H1 (cell line): ENCODE measurements at regions not wholly inside any gene's neighbourhood (a gene's known extent, or its start where the extent isn't known, plus 50 kb on each side); places are given as distances from the start of the nearest gene placed in this dataset.

Source experiments
- CTCF ChIA-PET: fragments of 300-600 bp; sonication (Branson Sonifier 250); formaldehyde crosslinking; loops from one replicate; lab custom pipeline; 2021; ENCODE audit not compliant: partially characterized antibody; lab: Charles Lee
- POLR2A ChIA-PET: fragments of 300-600 bp; sonication (Branson Sonifier 250); formaldehyde crosslinking; loops from one replicate; lab custom pipeline; 2021; ENCODE audit warnings: inconsistent platforms; ENCODE audit not compliant: partially characterized antibody; lab: Charles Lee
- DNase-seq, 2 experiments: peaks; one replicate each; pipeline versions ENCODE4 v3.0.0 to v3.0.0-alpha.2; 2010 to 2022; ENCODE audit warnings: low spot score in 2 of 2, low read depth in 1 of 2, mixed read lengths in 1 of 2
- FAIRE-seq: peaks from 2 replicates; lab custom pipeline; 2011; peaks lifted over from hg19 to GRCh38; lab: Jason Lieb, UNC
- H2AFZ ChIP-seq: 2 replicates; pipeline ENCODE4 v1.8.1; 2012; ENCODE audit warnings: low read length, inconsistent platforms
- H2AK5ac ChIP-seq: 2 replicates; pipeline ENCODE4 v1.6.1; 2013; ENCODE audit warnings: low read depth, low read length
- H2BK120ac ChIP-seq: replicated peaks from 2 replicates; pipeline ENCODE3; 2013; ENCODE audit warnings: low read depth, low read length, inconsistent platforms
- H2BK12ac ChIP-seq: 2 replicates; pipeline ENCODE4 v1.6.1; 2013; ENCODE audit warnings: low read depth, low read length
- H2BK15ac ChIP-seq: 2 replicates; pipeline ENCODE4 v1.6.1; 2013; ENCODE audit warnings: low read length
- H2BK20ac ChIP-seq: 2 replicates; pipeline ENCODE4 v1.6.1; 2013; ENCODE audit warnings: low read length
- H2BK5ac ChIP-seq: 2 replicates; pipeline ENCODE4 v1.6.1; 2013; ENCODE audit warnings: low read depth, low read length
- H3K14ac ChIP-seq: 2 replicates; pipeline ENCODE4 v1.6.1; 2013; ENCODE audit warnings: inconsistent platforms; ENCODE audit not compliant: insufficient read length
- H3K18ac ChIP-seq: 2 replicates; pipeline ENCODE4 v1.6.1; 2013; ENCODE audit warnings: low read length; ENCODE audit errors: extremely low read depth
- H3K23ac ChIP-seq: 2 replicates; pipeline ENCODE4 v1.6.1; 2013; ENCODE audit warnings: inconsistent platforms; ENCODE audit not compliant: insufficient read length
- H3K23me2 ChIP-seq: 2 replicates; pipeline ENCODE4 v1.6.1; 2013; ENCODE audit warnings: low read depth, low read length
- H3K27ac ChIP-seq: 2 replicates; pipeline ENCODE4 v1.6.1; 2011; ENCODE audit warnings: low read depth, low read length, inconsistent platforms
- H3K27me3 ChIP-seq, 4 experiments: replicated peaks in 1 of 4; 1 replicate in 1 of 4; 2 replicates in 3 of 4; pipeline versions ENCODE4 v1.6.1 to v1.8.1; 2011 to 2013; ENCODE audit warnings: low read length in 3 of 4, mild to moderate bottlenecking in 3 of 4, inconsistent platforms in 2 of 4, mixed read lengths in 2 of 4, moderate library complexity in 1 of 4; ENCODE audit not compliant: control insufficient read depth in 3 of 4, insufficient read depth in 3 of 4; ENCODE audit errors: extremely low read depth in 1 of 4
- H3K36me3 ChIP-seq, 4 experiments: 2 replicates each; pipeline versions ENCODE4 v1.6.1 to v1.8.1; 2011 to 2013; ENCODE audit warnings: mild to moderate bottlenecking in 4 of 4, low read length in 3 of 4, moderate library complexity in 2 of 4, control low read depth in 1 of 4, inconsistent platforms in 1 of 4; ENCODE audit not compliant: insufficient read depth in 4 of 4, control insufficient read depth in 2 of 4
- H3K4ac ChIP-seq: replicated peaks from 2 replicates; pipeline ENCODE3; 2013; ENCODE audit warnings: low read length, low read depth, mixed read lengths, inconsistent platforms; ENCODE audit not compliant: insufficient read length
- H3K4me1 ChIP-seq, 4 experiments: replicated peaks in 1 of 4; 1 replicate in 1 of 4; 2 replicates in 3 of 4; pipeline versions ENCODE4 v1.6.1 to v1.8.1; 2011 to 2013; ENCODE audit warnings: low read length in 3 of 4, inconsistent platforms in 2 of 4, mixed read lengths in 1 of 4; ENCODE audit not compliant: insufficient read depth in 4 of 4, control insufficient read depth in 3 of 4
- H3K4me2 ChIP-seq, 2 experiments: 2 replicates each; pipeline versions ENCODE4 v1.6.1 to v1.8.1; 2011 to 2013; ENCODE audit warnings: low read depth in 2 of 2, low read length in 2 of 2, control low read depth in 1 of 2, inconsistent platforms in 1 of 2, mild to moderate bottlenecking in 1 of 2; ENCODE audit not compliant: insufficient read depth in 1 of 2
- H3K4me3 ChIP-seq, 4 experiments: fragments of 200-600, 300-600 bp in 1 of 4; sonication (generic), shearing (Covaris generic), sonication (Bioruptor Twin) in 1 of 4; 2 replicates each; pipeline versions ENCODE4 v1.5.1 to v1.8.1; 2011 to 2016; ENCODE audit warnings: low read length in 4 of 4, low read depth in 3 of 4, control low read depth in 2 of 4, inconsistent platforms in 2 of 4, mild to moderate bottlenecking in 2 of 4, mixed read lengths in 1 of 4, moderate library complexity in 1 of 4; ENCODE audit not compliant: insufficient read depth in 2 of 4; ENCODE audit errors: extremely low read depth in 1 of 4
- H3K56ac ChIP-seq: replicated peaks from 2 replicates; pipeline ENCODE3; 2013; ENCODE audit warnings: low read depth, mild to moderate bottlenecking, mixed read lengths, low read length, inconsistent platforms; ENCODE audit not compliant: insufficient read length
- H3K79me1 ChIP-seq: 2 replicates; pipeline ENCODE4 v1.6.1; 2013; ENCODE audit warnings: low read depth, low read length, control low read depth
- H3K79me2 ChIP-seq, 2 experiments: 2 replicates each; pipeline versions ENCODE4 v1.6.1 to v1.8.1; 2012 to 2013; ENCODE audit warnings: low read length in 2 of 2, mild to moderate bottlenecking in 2 of 2, inconsistent platforms in 1 of 2; ENCODE audit not compliant: insufficient read depth in 2 of 2, control insufficient read depth in 1 of 2
- H3K9ac ChIP-seq, 4 experiments: replicated peaks in 1 of 4; 1 replicate in 1 of 4; 2 replicates in 3 of 4; pipeline versions ENCODE4 v1.6.1 to v1.8.1; 2011 to 2013; ENCODE audit warnings: low read depth in 3 of 4, low read length in 3 of 4, control low read depth in 2 of 4, mild to moderate bottlenecking in 2 of 4, moderate library complexity in 2 of 4, inconsistent platforms in 1 of 4; ENCODE audit errors: extremely low read depth in 1 of 4
- H3K9me3 ChIP-seq, 2 experiments: 2 replicates each; pipeline versions ENCODE4 v1.6.1 to v1.8.1; 2012 to 2013; ENCODE audit warnings: mild to moderate bottlenecking in 2 of 2, moderate library complexity in 2 of 2, control low read depth in 1 of 2, inconsistent platforms in 1 of 2, low read depth in 1 of 2, low read length in 1 of 2, mixed read lengths in 1 of 2; ENCODE audit not compliant: insufficient read depth in 2 of 2
- H4K20me1 ChIP-seq, 2 experiments: replicated peaks in 1 of 2; 2 replicates each; pipeline versions ENCODE3 to v1.8.1; 2011 to 2013; ENCODE audit warnings: inconsistent platforms in 2 of 2, low read length in 2 of 2, mild to moderate bottlenecking in 1 of 2; ENCODE audit not compliant: insufficient read depth in 2 of 2, control insufficient read depth in 1 of 2
- H4K5ac ChIP-seq: 2 replicates; pipeline ENCODE4 v1.6.1; 2013; ENCODE audit warnings: low read length, low read depth, mixed read lengths, inconsistent platforms; ENCODE audit not compliant: insufficient read length
- H4K8ac ChIP-seq: 2 replicates; pipeline ENCODE4 v1.8.0; 2013; ENCODE audit warnings: mild to moderate bottlenecking, moderate library complexity, low read length, inconsistent platforms; ENCODE audit not compliant: insufficient read depth; ENCODE audit errors: extremely low read depth
- H4K91ac ChIP-seq: replicated peaks from 2 replicates; pipeline ENCODE3; 2013; ENCODE audit warnings: low read length, mixed read lengths, inconsistent platforms; ENCODE audit not compliant: insufficient read length
- BRCA1 ChIP-seq: IDR thresholded peaks from 2 replicates; pipeline ENCODE4 v1.6.1; 2012; ENCODE audit warnings: low read depth, low read length, improper control_type of control experiment
- CEBPB ChIP-seq: IDR thresholded peaks from 2 replicates; pipeline ENCODE4 v1.6.1; 2012; ENCODE audit warnings: low read depth, low read length
- CTBP2 ChIP-seq: IDR thresholded peaks from 2 replicates; pipeline ENCODE4 v1.7.0; 2011; ENCODE audit warnings: borderline replicate concordance, mild to moderate bottlenecking, moderate library complexity, mixed read lengths, low read length; ENCODE audit not compliant: insufficient read depth, insufficient read length
- HDAC2 ChIP-seq, 2 experiments: fragments of 300-600 bp in 1 of 2; sonication (generic) in 1 of 2; IDR thresholded peaks; 2 replicates each; pipeline ENCODE4 v1.6.1; 2011 to 2012; ENCODE audit warnings: low read depth in 2 of 2, low read length in 2 of 2, mild to moderate bottlenecking in 2 of 2, moderate library complexity in 2 of 2, borderline replicate concordance in 1 of 2, inconsistent platforms in 1 of 2
- NRF1 ChIP-seq: IDR thresholded peaks from 2 replicates; pipeline ENCODE4 v1.6.1; 2011; ENCODE audit warnings: mild to moderate bottlenecking, low read depth, low read length, improper control_type of control experiment
- RAD21 ChIP-seq, 2 experiments: IDR thresholded peaks in 1 of 2; conservative IDR thresholded peaks in 1 of 2; 2 replicates each; pipeline ENCODE4 v1.6.1; 2011; ENCODE audit warnings: low read depth in 2 of 2, low read length in 2 of 2, improper control_type of control experiment in 1 of 2, inconsistent platforms in 1 of 2, mild to moderate bottlenecking in 1 of 2, moderate library complexity in 1 of 2
- RBBP5 ChIP-seq: IDR thresholded peaks from 2 replicates; pipeline ENCODE4 v1.7.1; 2012; ENCODE audit warnings: low read depth, mild to moderate bottlenecking, inconsistent platforms, low read length, moderate library complexity, borderline replicate concordance
- RXRA ChIP-seq: IDR thresholded peaks from 2 replicates; pipeline ENCODE4 v1.6.1; 2011; ENCODE audit warnings: low read depth, mild to moderate bottlenecking, low read length, moderate library complexity; ENCODE audit not compliant: insufficient read depth
- SIRT6 ChIP-seq: IDR thresholded peaks from one replicate; pipeline ENCODE4 v1.7.1; 2012; ENCODE audit warnings: low read length, inconsistent platforms
- SP2 ChIP-seq: IDR thresholded peaks from 2 replicates; pipeline ENCODE4 v1.6.1; 2012; ENCODE audit warnings: mild to moderate bottlenecking, low read length, inconsistent platforms
- SRF ChIP-seq: IDR thresholded peaks from 2 replicates; pipeline ENCODE4 v1.6.1; 2011; ENCODE audit warnings: mild to moderate bottlenecking, low read depth, low read length, moderate library complexity
- WGBS, 2 experiments: shearing (Covaris generic) in 1 of 2; methylation state at CpG; one replicate each; pipeline versions ENCODE4 v1.1.6 to v1.1.7; 2013 to 2015; ENCODE audit warnings: low lambda C conversion rate in 2 of 2, mixed read lengths in 2 of 2, inconsistent platforms in 1 of 2, low coverage in 1 of 2, missing lambda C conversion rate in 1 of 2; ENCODE audit not compliant: insufficient replicate concordance in 2 of 2, insufficient coverage in 1 of 2, insufficient read length in 1 of 2; ENCODE audit errors: extremely low coverage in 1 of 2, missing lambda C conversion rate in 1 of 2; 5-methylcytosine and 5-hydroxymethylcytosine counted together
- TF ChIP-seq, protein P1 (sequence below), 3 experiments: IDR thresholded peaks; 1 replicate in 2 of 3; 2 replicates in 1 of 3; pipeline versions ENCODE4 v1.5.1 to v1.6.1; 2011; ENCODE audit warnings: low read length in 3 of 3, mild to moderate bottlenecking in 3 of 3, inconsistent platforms in 2 of 3, low read depth in 1 of 3, moderate library complexity in 1 of 3; ENCODE audit not compliant: insufficient read depth in 1 of 3; ENCODE audit errors: control extremely low read depth in 1 of 3

GRCh38 chr2:5057891-5058351, 634.3 kb upstream of the SOX11 start:
- FAIRE-seq (no peak), DNase-seq (no peak)
- Histone ChIP-seq H4K91ac (no peak overlapping the region), H4K8ac (no peak overlapping the region), H4K20me1 (no peaks in the 10 kb centered on the region), H3K27me3 (no peaks in the 10 kb centered on the region), H2AK5ac (no peak overlapping the region), H2BK120ac (no peak overlapping the region), H2BK5ac (no peak overlapping the region), H3K56ac (no peak overlapping the region), H2BK12ac (no peak overlapping the region), H4K5ac (no peak overlapping the region), H2AFZ (no peak overlapping the region), H3K9ac (no peak overlapping the region), H3K23me2 (no peaks in the 10 kb centered on the region; the same call in 1 of the 2 replicates), H3K79me1 (no peaks in the 10 kb centered on the region), H3K4ac (no peak overlapping the region), H3K14ac (no peak overlapping the region), H3K4me1 (no peaks in the 10 kb centered on the region), H3K4me3 (no peak overlapping the region), H3K4me2 (no peak overlapping the region), H3K9me3 (no peaks in the 10 kb centered on the region), H3K79me2 (no peaks in the 10 kb centered on the region), H3K18ac (no peak overlapping the region), H3K23ac (no peak overlapping the region), H2BK15ac (no peak overlapping the region), H3K27ac (no peak overlapping the region), H3K36me3 (no peaks in the 10 kb centered on the region), H2BK20ac (no peak overlapping the region)
- 90% methylated on average over 6 of the region's 6 CpGs; no CpG with 5 or more reads in 1 of the 2 experiments for WGBS, 2 experiments
- ChIA-PET POLR2A (no interaction called here), CTCF (interaction anchor here (0.6 kb wide), 1 partner anchor 1596 kb away, joined by 3 read pairs; no protein-coding TSS in a partner anchor)
- no peak for TF ChIP-seq BRCA1
- TF ChIP-seq NRF1: no peak
- TF ChIP-seq CTBP2: no peak
- no peak for TF ChIP-seq SIRT6
- TF ChIP-seq, protein P1, sequence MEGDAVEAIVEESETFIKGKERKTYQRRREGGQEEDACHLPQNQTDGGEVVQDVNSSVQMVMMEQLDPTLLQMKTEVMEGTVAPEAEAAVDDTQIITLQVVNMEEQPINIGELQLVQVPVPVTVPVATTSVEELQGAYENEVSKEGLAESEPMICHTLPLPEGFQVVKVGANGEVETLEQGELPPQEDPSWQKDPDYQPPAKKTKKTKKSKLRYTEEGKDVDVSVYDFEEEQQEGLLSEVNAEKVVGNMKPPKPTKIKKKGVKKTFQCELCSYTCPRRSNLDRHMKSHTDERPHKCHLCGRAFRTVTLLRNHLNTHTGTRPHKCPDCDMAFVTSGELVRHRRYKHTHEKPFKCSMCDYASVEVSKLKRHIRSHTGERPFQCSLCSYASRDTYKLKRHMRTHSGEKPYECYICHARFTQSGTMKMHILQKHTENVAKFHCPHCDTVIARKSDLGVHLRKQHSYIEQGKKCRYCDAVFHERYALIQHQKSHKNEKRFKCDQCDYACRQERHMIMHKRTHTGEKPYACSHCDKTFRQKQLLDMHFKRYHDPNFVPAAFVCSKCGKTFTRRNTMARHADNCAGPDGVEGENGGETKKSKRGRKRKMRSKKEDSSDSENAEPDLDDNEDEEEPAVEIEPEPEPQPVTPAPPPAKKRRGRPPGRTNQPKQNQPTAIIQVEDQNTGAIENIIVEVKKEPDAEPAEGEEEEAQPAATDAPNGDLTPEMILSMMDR (IDR thresholded peaks at IDR 0.05; ENCODE audit: control extremely low read depth in 1 of 3, insufficient read depth in 1 of 3, low read depth in 1 of 3, low read length in 3 of 3): no peak
- no peak for TF ChIP-seq RXRA
- no peak for TF ChIP-seq RAD21 (IDR thresholded peaks at IDR 0.05 in 1 of 2, conservative IDR thresholded peaks at IDR 0.05 in 1 of 2; ENCODE audit: low read depth in 2 of 2, low read length in 2 of 2)
- no peak for TF ChIP-seq SP2
- TF ChIP-seq CEBPB: no peak
- no peak for TF ChIP-seq HDAC2 (IDR thresholded peaks at IDR 0.05; ENCODE audit: borderline replicate concordance in 1 of 2, low read depth in 2 of 2, low read length in 2 of 2)
- TF ChIP-seq SRF: no peak
- no peak for TF ChIP-seq RBBP5
